IMR-90 (cell line): ENCODE measurements at regions not wholly inside any gene's neighbourhood (a gene's known extent, or its start where the extent isn't known, plus 50 kb on each side); places are given as distances from the start of the nearest gene placed in this dataset.

ENCODE experiments used
- ATAC-seq: fragments of 200-7000 bp; cut with Tn5 transposase; 2 replicates; pipeline ENCODE4 v1.9.1; 2020; ENCODE audit warnings: low read depth, mild to moderate bottlenecking, moderate library complexity
- BruUV-seq: library from RNA; stranded (reverse); fragments of 400-500 nt; replicated peaks from 2 replicates; lab custom pipeline; 2021; lab: Mats Ljungman, UMichigan
- CTCF ChIA-PET: fragments of 300-600 bp; formaldehyde crosslinking; extraction: SDS; loops from one replicate; lab custom pipeline; 2021; ENCODE audit warnings: antibody characterized with exemption; lab: Yijun Ruan, JAX
- POLR2A ChIA-PET: fragments of 300-600 bp; sonication (Branson Sonifier 250); formaldehyde crosslinking; loops from one replicate; lab custom pipeline; 2022; ENCODE audit warnings: antibody characterized with exemption; ENCODE audit not compliant: unreplicated experiment; lab: Charles Lee
- DNase-seq: peaks from one replicate; pipeline ENCODE4 v3.0.0; 2013
- H2AFZ ChIP-seq: replicated peaks from 2 replicates; pipeline ENCODE3; 2013; ENCODE audit warnings: low read length, mild to moderate bottlenecking; ENCODE audit not compliant: poor library complexity
- H2AK5ac ChIP-seq: 2 replicates; pipeline ENCODE4 v1.6.1; 2013; ENCODE audit warnings: low read depth, low read length, inconsistent platforms
- H2AK9ac ChIP-seq: replicated peaks from 2 replicates; pipeline ENCODE3; 2013; ENCODE audit warnings: mild to moderate bottlenecking, low read depth, low read length, moderate library complexity; ENCODE audit not compliant: poor library complexity
- H2BK120ac ChIP-seq: 2 replicates; pipeline ENCODE4 v1.6.1; 2013; ENCODE audit warnings: low read depth, low read length, inconsistent platforms
- H2BK15ac ChIP-seq: 3 replicates; pipeline ENCODE4 v1.6.1; 2013; ENCODE audit warnings: low read depth, low read length, inconsistent platforms
- H2BK20ac ChIP-seq: 2 replicates; pipeline ENCODE4 v1.6.1; 2013; ENCODE audit warnings: low read depth, mild to moderate bottlenecking, inconsistent platforms, low read length, moderate library complexity
- H2BK5ac ChIP-seq: 2 replicates; pipeline ENCODE4 v1.6.1; 2013; ENCODE audit warnings: mild to moderate bottlenecking, low read depth, low read length, inconsistent platforms; ENCODE audit not compliant: poor library complexity, severe bottlenecking
- H3K14ac ChIP-seq: replicated peaks from 2 replicates; pipeline ENCODE4 v1.6.1; 2013; ENCODE audit warnings: low read depth, low read length, inconsistent platforms
- H3K18ac ChIP-seq: 2 replicates; pipeline ENCODE4 v1.6.1; 2013; ENCODE audit warnings: low read depth, low read length, control low read depth
- H3K23ac ChIP-seq: 2 replicates; pipeline ENCODE4 v1.6.1; 2013; ENCODE audit warnings: low read depth, low read length, inconsistent platforms
- H3K27ac ChIP-seq: 2 replicates; pipeline ENCODE4 v1.5.1; 2013; ENCODE audit warnings: mild to moderate bottlenecking, control low read depth, low read length; ENCODE audit not compliant: insufficient read depth
- H3K27me3 ChIP-seq: 2 replicates; pipeline ENCODE4 v1.6.1; 2013; ENCODE audit warnings: low read length; ENCODE audit not compliant: control insufficient read depth, insufficient read depth
- H3K36me3 ChIP-seq: 2 replicates; pipeline ENCODE4 v1.6.1; 2013; ENCODE audit warnings: low read length, mixed read lengths; ENCODE audit not compliant: control insufficient read depth, insufficient read depth
- H3K4ac ChIP-seq: 2 replicates; pipeline ENCODE4 v1.6.1; 2013; ENCODE audit warnings: low read depth, low read length, inconsistent platforms
- H3K4me1 ChIP-seq: 2 replicates; pipeline ENCODE4 v1.6.1; 2013; ENCODE audit warnings: low read length, mixed read lengths; ENCODE audit not compliant: control insufficient read depth, insufficient read depth
- H3K4me2 ChIP-seq: 2 replicates; pipeline ENCODE4 v1.6.1; 2013; ENCODE audit warnings: low read depth, mild to moderate bottlenecking, control low read depth, low read length, moderate library complexity
- H3K4me3 ChIP-seq: 2 replicates; pipeline ENCODE4 v1.5.1; 2013; ENCODE audit warnings: low read depth, mild to moderate bottlenecking, control low read depth, low read length, moderate library complexity; ENCODE audit not compliant: insufficient read depth
- H3K56ac ChIP-seq: 2 replicates; pipeline ENCODE4 v1.6.1; 2013; ENCODE audit warnings: low read length, inconsistent platforms; ENCODE audit not compliant: insufficient read depth; ENCODE audit errors: extremely low read depth
- H3K79me1 ChIP-seq, 2 experiments: 2 replicates each; pipeline ENCODE4 v1.6.1; 2013; ENCODE audit warnings: low read length in 2 of 2, inconsistent platforms in 1 of 2, low read depth in 1 of 2
- H3K9ac ChIP-seq: 2 replicates; pipeline ENCODE4 v1.6.1; 2013; ENCODE audit warnings: low read depth, low read length, control low read depth
- H3K9me1 ChIP-seq: 2 replicates; pipeline ENCODE4 v1.6.1; 2013; ENCODE audit warnings: low read length, inconsistent platforms; ENCODE audit not compliant: insufficient read depth
- H3K9me3 ChIP-seq: 2 replicates; pipeline ENCODE4 v1.6.1; 2013; ENCODE audit warnings: low read length; ENCODE audit not compliant: control insufficient read depth, insufficient read depth
- H4K20me1 ChIP-seq: 2 replicates; pipeline ENCODE4 v1.6.1; 2013; ENCODE audit warnings: low read length, inconsistent platforms; ENCODE audit not compliant: insufficient read depth
- H4K5ac ChIP-seq: 2 replicates; pipeline ENCODE4 v1.6.1; 2013; ENCODE audit warnings: mild to moderate bottlenecking, low read depth, low read length, control low read depth
- H4K8ac ChIP-seq, 2 experiments: 2 replicates each; pipeline ENCODE4 v1.6.1; 2013; ENCODE audit warnings: low read depth in 2 of 2, low read length in 2 of 2, control low read depth in 1 of 2, inconsistent platforms in 1 of 2
- H4K91ac ChIP-seq: 2 replicates; pipeline ENCODE4 v1.6.1; 2013; ENCODE audit warnings: low read depth, low read length, inconsistent platforms; ENCODE audit not compliant: insufficient read depth
- CEBPB ChIP-seq: IDR thresholded peaks from 2 replicates; pipeline ENCODE4 v1.6.1; 2012; ENCODE audit warnings: low read depth, low read length, improper control_type of control experiment
- MAZ ChIP-seq: IDR thresholded peaks from 2 replicates; pipeline ENCODE4 v1.6.1; 2012; ENCODE audit warnings: low read depth, mild to moderate bottlenecking, low read length, improper control_type of control experiment, moderate library complexity, borderline replicate concordance
- POLR2A ChIP-seq: IDR thresholded peaks from 2 replicates; pipeline ENCODE4 v1.6.1; 2012; ENCODE audit warnings: mild to moderate bottlenecking, low read depth, low read length
- WGBS, 2 experiments: methylation state at CpG; one replicate each; pipeline versions ENCODE4 v1.1.5 to v1.1.7; 2013; ENCODE audit warnings: missing lambda C conversion rate in 2 of 2; ENCODE audit not compliant: insufficient read length in 1 of 2; ENCODE audit errors: extremely low coverage in 2 of 2; 5-methylcytosine and 5-hydroxymethylcytosine counted together
- dilution Hi-C: fragments of 300-500 bp; cut with HindIII; formaldehyde crosslinking; loops from one replicate; pipeline ENCODE4 v1.14.3; 2018; ENCODE audit warnings: low sequenced_read_pairs; ENCODE audit not compliant: unreplicated experiment
- in situ Hi-C: fragments of 300-500 bp; cut with MboI; formaldehyde crosslinking; loops from 3 replicates; pipeline ENCODE4 v1.14.3; 2019; ENCODE audit warnings: low sequenced_read_pairs, inconsistent platforms, mixed read lengths
- intact Hi-C: fragments of 100-400 bp; cut with micrococcal nuclease; formaldehyde crosslinking; loops from 2 replicates; pipeline ENCODE4 v1.10.0; 2022

- peaks cover 8% of the 10 kb centered on the region; the same call in 1 of the 2 replicates for H3K9me3 ChIP-seq
- H3K4me1 ChIP-seq: no peaks in the 10 kb centered on the region
- no peaks in the 10 kb centered on the region for H4K20me1 ChIP-seq
- H3K9me1 ChIP-seq: no peaks in the 10 kb centered on the region
- DNase-seq (no peak), ATAC-seq (no peak)
- no peak overlapping the region for H2BK20ac ChIP-seq
- no CpG with 5 or more reads among the region's 2 CpGs for WGBS, 2 experiments
- H2BK5ac ChIP-seq: no peak overlapping the region
- ChIA-PET POLR2A (no interaction called here), CTCF (no interaction called here)
- no peak overlapping the region for H3K18ac ChIP-seq
- no peak overlapping the region for H2AFZ ChIP-seq
- H3K4me3 ChIP-seq: no peak overlapping the region
- no peak overlapping the region for H2AK5ac ChIP-seq
- H3K14ac ChIP-seq: no peak overlapping the region
- no peak overlapping the region for H4K5ac ChIP-seq
- H2BK120ac ChIP-seq: no peak overlapping the region
- intact Hi-C loops (no loop called here), dilution Hi-C loops (no loop called here), in situ Hi-C loops (no loop called here)
- H3K4ac ChIP-seq: no peak overlapping the region
- no peaks in the 10 kb centered on the region for H3K79me1 ChIP-seq
- no peak overlapping the region for H2BK15ac ChIP-seq
- H3K56ac ChIP-seq: no peak overlapping the region
- H3K9ac ChIP-seq: no peak overlapping the region
- no peak overlapping the region for H4K8ac ChIP-seq
- no TSS peak for BruUV-seq
- H3K36me3 ChIP-seq: no peaks in the 10 kb centered on the region
- H3K27me3 ChIP-seq: no peaks in the 10 kb centered on the region
- no peak overlapping the region for H3K23ac ChIP-seq
- no peak overlapping the region for H3K27ac ChIP-seq
- H3K4me2 ChIP-seq: no peak overlapping the region
- no peak overlapping the region for H2AK9ac ChIP-seq
- H4K91ac ChIP-seq: no peak overlapping the region
- TF ChIP-seq MAZ (no peak), CEBPB (no peak), POLR2A (no peak)
Measured at GRCh38 chr18:71021030-71021362, 732.2 kb downstream of the SOCS6 start.
